ENCODE measurements at regions not wholly inside any gene's neighbourhood (a gene's known extent, or its start where the extent isn't known, plus 50 kb on each side); places are given as distances from the start of the nearest gene placed in this dataset.

DNA sequence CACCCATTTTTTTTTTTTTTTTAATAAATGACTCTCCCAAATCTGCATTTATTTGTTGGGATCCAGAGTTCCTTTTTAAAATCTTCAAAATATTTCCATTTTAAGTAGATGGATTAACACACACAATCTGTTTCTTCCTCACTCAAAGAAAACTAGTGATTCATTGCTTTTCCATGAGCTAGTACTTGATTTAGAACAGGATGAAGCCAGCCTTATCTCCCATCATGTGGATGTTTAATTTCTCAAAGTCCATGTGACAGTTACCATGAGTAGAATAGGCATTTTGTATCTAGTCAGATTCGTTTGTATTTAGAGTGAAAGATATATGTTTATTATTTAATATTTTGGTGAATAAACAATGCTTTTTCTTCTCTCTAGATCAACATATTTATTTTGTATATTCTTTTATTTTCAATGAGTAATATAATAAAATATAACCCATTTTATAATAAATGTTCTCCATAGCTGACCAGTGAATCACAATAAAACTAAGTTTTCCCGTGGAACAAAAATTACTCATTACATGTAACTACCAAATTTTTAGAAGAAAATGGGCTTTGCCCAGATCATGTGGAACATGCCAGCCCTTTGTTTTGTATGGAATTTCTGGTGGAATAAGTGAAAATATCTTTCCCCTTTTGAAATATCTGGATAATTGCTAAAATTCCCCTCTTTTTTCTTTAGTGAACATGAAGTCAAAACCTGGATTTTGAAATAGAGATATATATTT is 54.9 kb upstream of the RPS23 start:
- TF ChIP-seq, protein P1, sequence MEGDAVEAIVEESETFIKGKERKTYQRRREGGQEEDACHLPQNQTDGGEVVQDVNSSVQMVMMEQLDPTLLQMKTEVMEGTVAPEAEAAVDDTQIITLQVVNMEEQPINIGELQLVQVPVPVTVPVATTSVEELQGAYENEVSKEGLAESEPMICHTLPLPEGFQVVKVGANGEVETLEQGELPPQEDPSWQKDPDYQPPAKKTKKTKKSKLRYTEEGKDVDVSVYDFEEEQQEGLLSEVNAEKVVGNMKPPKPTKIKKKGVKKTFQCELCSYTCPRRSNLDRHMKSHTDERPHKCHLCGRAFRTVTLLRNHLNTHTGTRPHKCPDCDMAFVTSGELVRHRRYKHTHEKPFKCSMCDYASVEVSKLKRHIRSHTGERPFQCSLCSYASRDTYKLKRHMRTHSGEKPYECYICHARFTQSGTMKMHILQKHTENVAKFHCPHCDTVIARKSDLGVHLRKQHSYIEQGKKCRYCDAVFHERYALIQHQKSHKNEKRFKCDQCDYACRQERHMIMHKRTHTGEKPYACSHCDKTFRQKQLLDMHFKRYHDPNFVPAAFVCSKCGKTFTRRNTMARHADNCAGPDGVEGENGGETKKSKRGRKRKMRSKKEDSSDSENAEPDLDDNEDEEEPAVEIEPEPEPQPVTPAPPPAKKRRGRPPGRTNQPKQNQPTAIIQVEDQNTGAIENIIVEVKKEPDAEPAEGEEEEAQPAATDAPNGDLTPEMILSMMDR (IDR thresholded peaks at IDR 0.05; ENCODE audit: low read depth, low read length) = no peak
- TF ChIP-seq EZH2phosphoT487 (IDR thresholded peaks at IDR 0.05; ENCODE audit: low read depth) = no peak
